ENCODE measurements at regions not wholly inside any gene's neighbourhood (a gene's known extent, or its start where the extent isn't known, plus 50 kb on each side); places are given as distances from the start of the nearest gene placed in this dataset.

GRCh38 chr20:51333446-51333845 is 209.1 kb downstream of the NFATC2 start:
- TF ChIP-seq, protein P1, sequence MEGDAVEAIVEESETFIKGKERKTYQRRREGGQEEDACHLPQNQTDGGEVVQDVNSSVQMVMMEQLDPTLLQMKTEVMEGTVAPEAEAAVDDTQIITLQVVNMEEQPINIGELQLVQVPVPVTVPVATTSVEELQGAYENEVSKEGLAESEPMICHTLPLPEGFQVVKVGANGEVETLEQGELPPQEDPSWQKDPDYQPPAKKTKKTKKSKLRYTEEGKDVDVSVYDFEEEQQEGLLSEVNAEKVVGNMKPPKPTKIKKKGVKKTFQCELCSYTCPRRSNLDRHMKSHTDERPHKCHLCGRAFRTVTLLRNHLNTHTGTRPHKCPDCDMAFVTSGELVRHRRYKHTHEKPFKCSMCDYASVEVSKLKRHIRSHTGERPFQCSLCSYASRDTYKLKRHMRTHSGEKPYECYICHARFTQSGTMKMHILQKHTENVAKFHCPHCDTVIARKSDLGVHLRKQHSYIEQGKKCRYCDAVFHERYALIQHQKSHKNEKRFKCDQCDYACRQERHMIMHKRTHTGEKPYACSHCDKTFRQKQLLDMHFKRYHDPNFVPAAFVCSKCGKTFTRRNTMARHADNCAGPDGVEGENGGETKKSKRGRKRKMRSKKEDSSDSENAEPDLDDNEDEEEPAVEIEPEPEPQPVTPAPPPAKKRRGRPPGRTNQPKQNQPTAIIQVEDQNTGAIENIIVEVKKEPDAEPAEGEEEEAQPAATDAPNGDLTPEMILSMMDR (conservative IDR thresholded peaks at IDR 0.05) = no peak
- TF ChIP-seq ZFX (IDR thresholded peaks at IDR 0.05) = no peak

Measured in C4-2B (cell line).